Activated naive CD4-positive, alpha-beta T cell treated with Interleukin-2 at 50 U/mL for 16 hours (primary cell): ENCODE measurements at regions not wholly inside any gene's neighbourhood (a gene's known extent, or its start where the extent isn't known, plus 50 kb on each side); places are given as distances from the start of the nearest gene placed in this dataset.
A peak's percentile ranks its signal among the peaks of the same experiment; 100 is the strongest.
"Not testable (repeated sequence)": the region's sequence is repeated elsewhere in the genome, so short reads cannot be mapped to it uniquely, and the experiment has no call there.

Experiments
- DNase-seq: peaks from one replicate; pipeline ENCODE4 v3.0.0-alpha.2; 2020

GRCh38 chr10:3941676-3942075 is 156.7 kb upstream of the KLF6 start:
- DNase-seq, result no peak

GRCh38 chr10:3936422-3937040 is 151.5 kb upstream of the KLF6 start:
- no peak for DNase-seq

GRCh38 chr10:3935933-3936359 is 150.9 kb upstream of the KLF6 start:
- no peak for DNase-seq

- DNase-seq, result peak; percentile 89
Observed at GRCh38 chr10:3935141-3935540, 150.1 kb upstream of the KLF6 start.

GRCh38 chr10:3933733-3934132 is 148.7 kb upstream of the KLF6 start:
- no peak for DNase-seq

GRCh38 chr10:3932597-3933375 is 147.8 kb upstream of the KLF6 start:
- no peak for DNase-seq

- no peak for DNase-seq
Observed at GRCh38 chr10:3931901-3932300, 146.9 kb upstream of the KLF6 start.

GRCh38 chr10:3931224-3931623 is 146.2 kb upstream of the KLF6 start:
- no peak for DNase-seq

GRCh38 chr10:3928569-3928968 is 143.6 kb upstream of the KLF6 start:
- no peak for DNase-seq

GRCh38 chr10:3928078-3928477 is 143.1 kb upstream of the KLF6 start:
- DNase-seq, result no peak

GRCh38 chr10:3926675-3927525 is 141.9 kb upstream of the KLF6 start:
- no peak for DNase-seq

GRCh38 chr10:3926258-3926657 is 141.2 kb upstream of the KLF6 start:
- DNase-seq, result no peak

- DNase-seq, result no peak
Observed at GRCh38 chr10:3925184-3925583, 140.2 kb upstream of the KLF6 start.

- DNase-seq, result no peak
Observed at GRCh38 chr10:3924344-3924743, 139.3 kb upstream of the KLF6 start.

GRCh38 chr10:3923033-3923432 is 138.0 kb upstream of the KLF6 start:
- DNase-seq, result no peak

- DNase-seq, result no peak
Observed at GRCh38 chr10:3919709-3920308, 134.8 kb upstream of the KLF6 start.

- DNase-seq, result not testable (repeated sequence)
Observed at GRCh38 chr10:3917392-3917791, 132.4 kb upstream of the KLF6 start.

- DNase-seq, result no peak
Observed at GRCh38 chr10:3914733-3915132, 129.7 kb upstream of the KLF6 start.

- no peak for DNase-seq
Observed at GRCh38 chr10:3911713-3912442, 126.9 kb upstream of the KLF6 start.

- no peak for DNase-seq
Observed at GRCh38 chr10:3911241-3911640, 126.2 kb upstream of the KLF6 start.

- no peak for DNase-seq
Observed at GRCh38 chr10:3909339-3909738, 124.3 kb upstream of the KLF6 start.

GRCh38 chr10:3908183-3908582 is 123.2 kb upstream of the KLF6 start:
- no peak for DNase-seq

GRCh38 chr10:3907514-3907913 is 122.5 kb upstream of the KLF6 start:
- no peak for DNase-seq
